Tibial nerve (tissue), 4 donors: ENCODE measurements at regions not wholly inside any gene's neighbourhood (a gene's known extent, or its start where the extent isn't known, plus 50 kb on each side); places are given as distances from the start of the nearest gene placed in this dataset.

ENCODE experiments used
- DNase-seq, 2 donors: peaks; one replicate each; pipeline ENCODE4 v3.0.0-alpha.2; 2019; ENCODE audit warnings: low spot score in 2 of 2
- H3K27ac ChIP-seq, 4 donors: fragments of 200-600 bp; sonication (generic) in 3 of 4; one replicate each; pipeline ENCODE4 v1.5.1; 2017 to 2019; ENCODE audit warnings: mild to moderate bottlenecking in 1 of 4
- H3K27me3 ChIP-seq, 2 donors: fragments of 200-600 bp; sonication (generic) in 1 of 2; one replicate each; pipeline versions ENCODE4 v1.5.1 to v1.6.0; 2017 to 2019
- H3K36me3 ChIP-seq, 3 donors: fragments of 200-600 bp; sonication (generic); one replicate each; pipeline ENCODE4 v1.5.1; 2018 to 2019
- H3K4me1 ChIP-seq, 4 donors: fragments of 200-600 bp; sonication (generic) in 3 of 4; one replicate each; pipeline ENCODE4 v1.5.1; 2017 to 2019
- H3K4me3 ChIP-seq, 4 donors: fragments of 200-600 bp; sonication (generic) in 3 of 4; one replicate each; pipeline ENCODE4 v1.5.1; 2017 to 2019; ENCODE audit warnings: mild to moderate bottlenecking in 1 of 4, moderate library complexity in 1 of 4
- H3K9me3 ChIP-seq, 4 donors: fragments of 200-600 bp; sonication (generic) in 3 of 4; one replicate each; pipeline ENCODE4 v1.5.1; 2017 to 2019
- EP300 ChIP-seq, 2 donors: sonication (generic); formaldehyde crosslinking; IDR thresholded peaks; one replicate each; pipeline ENCODE4 v1.6.1; 2017; ENCODE audit warnings: antibody characterized with exemption in 2 of 2, mild to moderate bottlenecking in 1 of 2
- POLR2A ChIP-seq, 2 donors: fragments of 450-650 bp; IDR thresholded peaks; one replicate each; pipeline ENCODE4 v1.6.1; 2017; ENCODE audit warnings: antibody characterized with exemption in 2 of 2, mild to moderate bottlenecking in 2 of 2, moderate library complexity in 2 of 2
- WGBS, 2 donors: methylation state at CpG; one replicate each; pipeline ENCODE4 v1.1.5; 2018; 5-methylcytosine and 5-hydroxymethylcytosine counted together
- TF ChIP-seq, protein P1 (sequence below), 5 experiments: fragments of 200-600 bp in 3 of 5; fragments of 450-650 bp in 2 of 5; sonication (generic) in 3 of 5; IDR thresholded peaks; one replicate each; pipeline ENCODE4 v1.5.1; 2016 to 2019; ENCODE audit warnings: antibody characterized with exemption in 5 of 5, mild to moderate bottlenecking in 3 of 5, moderate library complexity in 2 of 5

DNA sequence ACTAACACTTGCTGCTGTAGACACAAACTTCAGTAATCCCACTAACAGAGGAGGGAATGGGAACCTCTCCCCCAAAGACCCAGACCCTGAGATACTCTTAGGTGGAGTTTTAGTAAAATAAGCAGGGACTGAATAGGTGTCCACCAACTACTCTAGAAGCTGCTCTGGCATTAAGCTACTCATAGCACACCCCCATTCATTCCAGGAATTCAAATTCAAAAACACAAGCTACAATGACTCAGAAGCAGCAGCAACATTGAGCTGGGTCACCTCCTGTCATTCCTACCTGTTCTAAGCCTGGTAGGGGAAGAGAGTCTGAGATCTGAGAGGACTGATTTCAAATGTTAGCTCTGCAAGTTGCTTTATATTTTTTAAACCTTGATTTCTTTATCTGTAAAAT, 135.4 kb upstream of the FRMPD4 start:
- Histone ChIP-seq H3K4me1 (no peaks in the 10 kb centered on the region), H3K27ac (no peak overlapping the region), H3K9me3 (no peaks in the 10 kb centered on the region), H3K36me3 (no peaks in the 10 kb centered on the region), H3K4me3 (no peak overlapping the region), H3K27me3 (no peaks in the 10 kb centered on the region)
- no peak for DNase-seq
- TF ChIP-seq POLR2A (IDR thresholded peaks at IDR 0.05) (no peak), EP300 (IDR thresholded peaks at IDR 0.05) (no peak)
- TF ChIP-seq, protein P1, sequence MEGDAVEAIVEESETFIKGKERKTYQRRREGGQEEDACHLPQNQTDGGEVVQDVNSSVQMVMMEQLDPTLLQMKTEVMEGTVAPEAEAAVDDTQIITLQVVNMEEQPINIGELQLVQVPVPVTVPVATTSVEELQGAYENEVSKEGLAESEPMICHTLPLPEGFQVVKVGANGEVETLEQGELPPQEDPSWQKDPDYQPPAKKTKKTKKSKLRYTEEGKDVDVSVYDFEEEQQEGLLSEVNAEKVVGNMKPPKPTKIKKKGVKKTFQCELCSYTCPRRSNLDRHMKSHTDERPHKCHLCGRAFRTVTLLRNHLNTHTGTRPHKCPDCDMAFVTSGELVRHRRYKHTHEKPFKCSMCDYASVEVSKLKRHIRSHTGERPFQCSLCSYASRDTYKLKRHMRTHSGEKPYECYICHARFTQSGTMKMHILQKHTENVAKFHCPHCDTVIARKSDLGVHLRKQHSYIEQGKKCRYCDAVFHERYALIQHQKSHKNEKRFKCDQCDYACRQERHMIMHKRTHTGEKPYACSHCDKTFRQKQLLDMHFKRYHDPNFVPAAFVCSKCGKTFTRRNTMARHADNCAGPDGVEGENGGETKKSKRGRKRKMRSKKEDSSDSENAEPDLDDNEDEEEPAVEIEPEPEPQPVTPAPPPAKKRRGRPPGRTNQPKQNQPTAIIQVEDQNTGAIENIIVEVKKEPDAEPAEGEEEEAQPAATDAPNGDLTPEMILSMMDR (IDR thresholded peaks at IDR 0.05), result no peak

DNA sequence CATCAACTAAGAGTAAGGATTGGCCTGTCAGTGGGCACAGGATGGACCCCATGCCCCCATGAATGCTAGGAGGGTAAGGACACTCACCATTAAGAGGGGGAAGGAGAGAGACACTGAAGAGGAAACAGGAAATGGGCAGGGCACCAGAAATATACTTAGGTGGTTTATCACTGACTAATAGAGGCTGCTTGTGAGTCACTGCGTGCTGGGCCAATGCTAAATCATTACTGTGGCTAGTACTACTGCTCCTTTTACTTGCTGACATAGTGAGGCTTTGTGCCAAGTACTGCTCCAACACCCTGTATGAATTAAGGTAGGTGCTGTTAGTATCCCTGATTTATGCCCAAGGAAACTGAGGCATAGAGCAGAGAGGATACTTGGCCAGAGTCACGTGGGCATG, 130.4 kb upstream of the FRMPD4 start:
- no peaks in the 10 kb centered on the region for H3K9me3 ChIP-seq
- TF ChIP-seq, protein P1 (IDR thresholded peaks at IDR 0.05), result no peak
- TF ChIP-seq POLR2A (IDR thresholded peaks at IDR 0.05) (no peak), EP300 (IDR thresholded peaks at IDR 0.05) (no peak)
- no peak overlapping the region for H3K27ac ChIP-seq
- H3K36me3 ChIP-seq, result no peaks in the 10 kb centered on the region
- H3K27me3 ChIP-seq, result no peaks in the 10 kb centered on the region
- H3K4me1 ChIP-seq, result no peaks in the 10 kb centered on the region
- no peak overlapping the region for H3K4me3 ChIP-seq
- DNase-seq, result no peak
- WGBS, 2 donors, result 43 to 58% methylated on average over 2 of the region's 2 CpGs

DNA sequence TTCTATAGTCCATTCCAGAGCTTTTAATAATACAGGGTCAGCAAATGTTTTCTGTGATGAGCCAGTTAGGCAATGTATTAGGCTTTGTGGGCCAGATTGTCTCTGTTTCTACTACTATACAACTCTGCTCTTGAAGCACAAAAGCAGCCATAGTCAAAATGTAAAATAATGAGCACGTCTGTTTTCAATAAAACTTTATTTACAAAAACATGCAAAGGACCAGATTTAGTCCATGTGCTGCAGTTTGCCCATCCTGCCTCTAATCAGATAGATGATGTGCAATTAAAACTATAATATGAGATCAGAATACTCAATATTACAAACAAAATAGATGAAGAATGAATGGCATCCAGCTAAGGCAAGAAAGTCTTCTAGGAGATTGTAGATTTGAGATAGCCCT, 127.8 kb upstream of the FRMPD4 start:
- no peak for DNase-seq
- Histone ChIP-seq H3K9me3 (no peaks in the 10 kb centered on the region), H3K27ac (no peak overlapping the region), H3K36me3 (no peaks in the 10 kb centered on the region), H3K4me3 (no peak overlapping the region), H3K27me3 (no peaks in the 10 kb centered on the region), H3K4me1 (no peaks in the 10 kb centered on the region)
- 46 to 93% methylated on average over 1 of the region's 1 CpG for WGBS, 2 donors
- no peak for TF ChIP-seq POLR2A (IDR thresholded peaks at IDR 0.05)
- TF ChIP-seq EP300 (IDR thresholded peaks at IDR 0.05), result no peak
- TF ChIP-seq, protein P1 (IDR thresholded peaks at IDR 0.05), result no peak

DNA sequence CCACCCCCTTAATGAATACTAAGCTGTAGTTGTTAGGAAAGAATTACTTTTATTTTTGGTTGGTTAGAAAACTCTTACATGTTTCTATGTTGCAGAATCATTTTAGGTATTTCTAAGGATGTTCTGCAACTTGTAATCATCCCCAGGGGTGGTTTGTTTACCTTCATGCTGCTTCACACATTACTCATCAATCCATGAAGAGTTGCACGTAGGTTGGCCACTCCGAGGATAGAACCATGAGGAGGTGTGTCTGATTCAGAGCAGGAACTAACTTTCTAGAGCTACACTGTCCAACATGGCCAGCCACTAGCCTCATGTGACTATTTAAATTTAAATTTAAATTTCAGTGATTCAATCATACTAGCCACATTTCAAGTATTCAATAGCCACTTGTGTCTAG, 127.2 kb upstream of the FRMPD4 start:
- Histone ChIP-seq H3K27ac (no peak overlapping the region), H3K27me3 (no peaks in the 10 kb centered on the region), H3K36me3 (no peaks in the 10 kb centered on the region), H3K9me3 (no peaks in the 10 kb centered on the region), H3K4me3 (no peak overlapping the region), H3K4me1 (no peaks in the 10 kb centered on the region)
- no peak for TF ChIP-seq EP300 (IDR thresholded peaks at IDR 0.05)
- TF ChIP-seq POLR2A (IDR thresholded peaks at IDR 0.05), result no peak
- TF ChIP-seq, protein P1 (IDR thresholded peaks at IDR 0.05), result no peak
- no peak for DNase-seq
- 76 to 88% methylated on average over 2 of the region's 2 CpGs for WGBS, 2 donors

DNA sequence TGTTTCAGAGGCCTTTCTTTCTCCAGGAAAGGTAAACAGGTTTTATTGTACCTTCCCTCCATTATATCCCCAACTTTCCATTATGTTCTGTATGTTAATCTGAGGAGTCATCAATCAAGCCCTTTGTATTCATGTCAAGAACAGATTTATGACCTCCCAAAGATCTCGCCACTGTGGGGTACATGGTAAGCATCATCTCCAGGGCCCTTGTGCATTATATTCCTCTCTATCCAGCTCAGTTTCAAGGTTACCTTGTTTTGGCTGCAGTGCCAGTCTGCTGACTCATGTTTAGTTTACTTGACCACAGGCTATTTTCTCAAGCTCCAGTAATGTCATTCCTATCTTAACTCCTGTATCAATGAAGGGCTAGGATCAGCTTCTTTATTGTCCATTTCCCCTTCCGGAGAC, 125.1 kb upstream of the FRMPD4 start:
- DNase-seq, result no peak
- WGBS, 2 donors, result 54% methylated on average over 2 of the region's 2 CpGs
- Histone ChIP-seq H3K27me3 (no peaks in the 10 kb centered on the region), H3K36me3 (no peaks in the 10 kb centered on the region), H3K4me3 (no peak overlapping the region), H3K4me1 (no peaks in the 10 kb centered on the region), H3K27ac (no peak overlapping the region), H3K9me3 (no peaks in the 10 kb centered on the region)
- TF ChIP-seq, protein P1 (IDR thresholded peaks at IDR 0.05), result no peak
- TF ChIP-seq EP300 (IDR thresholded peaks at IDR 0.05), result no peak
- no peak for TF ChIP-seq POLR2A (IDR thresholded peaks at IDR 0.05)
